Heart right ventricle (tissue), 16 donors: ENCODE measurements at regions not wholly inside any gene's neighbourhood (a gene's known extent, or its start where the extent isn't known, plus 50 kb on each side); places are given as distances from the start of the nearest gene placed in this dataset.

Experiments used
- ATAC-seq, 8 donors: fragments of 200-7000 bp; cut with Tn5 transposase; one replicate each; pipeline ENCODE4 v1.9.1; 2020; ENCODE audit warnings: mild to moderate bottlenecking in 8 of 8, moderate library complexity in 8 of 8, moderate number of reproducible peaks in 1 of 8
- DNase-seq, 2 donors: peaks; one replicate each; pipeline ENCODE4 v3.0.0-alpha.2; 2020
- H3K27ac ChIP-seq, 10 donors: fragments of 200-600 bp; sonication (generic) in 2 of 10; one replicate each; pipeline versions ENCODE4 v1.5.0 to v1.8.0; 2020 to 2022; ENCODE audit warnings: mild to moderate bottlenecking in 3 of 10
- H3K27me3 ChIP-seq, 7 donors: fragments of 200-600 bp; one replicate each; pipeline ENCODE4 v1.8.0; 2021 to 2022; ENCODE audit warnings: mild to moderate bottlenecking in 2 of 7
- H3K36me3 ChIP-seq, 9 donors: fragments of 200-600 bp; sonication (generic) in 1 of 9; one replicate each; pipeline versions ENCODE4 v1.5.0 to v1.8.0; 2020 to 2022; ENCODE audit warnings: mild to moderate bottlenecking in 2 of 9
- H3K4me1 ChIP-seq, 9 donors: fragments of 200-600 bp; sonication (generic) in 1 of 9; one replicate each; pipeline versions ENCODE4 v1.5.0 to v1.8.0; 2020 to 2022; ENCODE audit warnings: mild to moderate bottlenecking in 4 of 9
- H3K4me3 ChIP-seq, 10 donors: fragments of 200-600 bp; sonication (generic) in 2 of 10; one replicate each; pipeline versions ENCODE4 v1.5.0 to v1.8.0; 2020 to 2022; ENCODE audit warnings: mild to moderate bottlenecking in 7 of 10, moderate library complexity in 2 of 10
- H3K9me3 ChIP-seq, 11 donors: fragments of 200-600 bp in 10 of 11; sonication (generic) in 2 of 11; one replicate each; pipeline versions ENCODE4 v1.5.0 to v1.8.0; 2013 to 2022; ENCODE audit warnings: mild to moderate bottlenecking in 2 of 11, control low read depth in 1 of 11, moderate library complexity in 1 of 11
- WGBS, 2 donors: extraction: QIAGEN DNeasy Blood & Tissue Kit; methylation state at CpG; one replicate each; pipeline ENCODE4 v1.1.7; 2013; ENCODE audit warnings: inconsistent platforms in 1 of 2; 5-methylcytosine and 5-hydroxymethylcytosine counted together
- intact Hi-C, 10 donors: fragments of 100-400 bp; cut with DNase I; formaldehyde crosslinking; loops; one replicate each; pipeline versions ENCODE4 v1.11.1 to v1.14.2; 2022
- TF ChIP-seq, protein P1 (sequence below), 9 donors: fragments of 200-600 bp; sonication (generic) in 2 of 9; IDR thresholded peaks; one replicate each; pipeline versions ENCODE4 v1.5.0 to v1.8.0; 2021 to 2022; ENCODE audit warnings: antibody characterized with exemption in 9 of 9, mild to moderate bottlenecking in 5 of 9, moderate library complexity in 1 of 9
- donor health status: Arrhythmogenic right ventricular cardiomyopathy.
- donor health status: ischemic (EF 13 %, LVEDD 7.1; RV severe dilation, severe dysfunction).
- donor health status: healthy with polysubstance abuse.
- donor health status: DM: no; HTN: yes; CAD: no.
- donor health status: DM: no; HTN: no; CAD: no.
- donor health status: ischemic (EF 25% LVEDD 6.9; RV normal size, moderate dysfunction).
- donor health status: ischemic (EF 25% LVEDD 5.7; RV mildly dilated, moderate dysfunction).
- donor health status: healthy.
- donor health status: DM: yes; HTN: yes; CAD: no.
- donor health status: Ischemic cardiomyopathy.
- donor health status: ischemic (EF 35%, LVEDD 5.7; RV mildly dilated, moderate dysfunction).
- donor health status: nonischemic (EF 11% LVEDD 7.7; RV severe dilation, severe dysfunction).
- donor health status: DM: yes; HTN: yes; CAD: no.
- donor health status: PGD.
- donor health status: ischemic (EF 29% LVEDD 5.4; RV normal size, mild dysfunction).
- donor health status: nonischemic (EF 23%, LVEDD 6.1; RV moderate dilation, normal function).

DNA sequence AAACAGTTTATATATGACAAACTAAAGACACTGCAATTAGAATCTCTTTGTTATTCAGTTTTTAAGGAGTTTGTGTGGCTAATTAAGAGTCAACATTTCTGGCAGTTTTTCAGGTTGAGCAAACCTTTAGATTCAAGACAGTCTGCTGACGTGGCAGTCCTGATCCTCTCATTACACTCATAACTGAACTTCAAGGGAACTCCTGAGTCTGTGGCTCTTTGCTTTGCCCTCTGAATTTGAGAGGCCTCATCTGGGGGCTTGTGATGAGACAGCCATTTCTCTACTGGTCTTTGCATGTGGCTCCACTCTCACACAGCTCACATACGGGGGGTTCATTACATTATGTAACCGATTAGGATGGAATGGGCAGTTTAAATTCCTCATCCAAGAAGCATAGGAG, 182.9 kb upstream of the MEF2C start:
- Histone ChIP-seq H3K27ac (no peak overlapping the region), H3K9me3 (no peaks in the 10 kb centered on the region), H3K4me3 (no peak overlapping the region), H3K4me1 (peaks cover 0 to 7% (median 0%) of the 10 kb centered on the region in 9 donors), H3K36me3 (no peaks in the 10 kb centered on the region), H3K27me3 (no peaks in the 10 kb centered on the region)
- WGBS, 2 donors: 87 to 91% methylated on average over 3 of the region's 3 CpGs
- TF ChIP-seq, protein P1, sequence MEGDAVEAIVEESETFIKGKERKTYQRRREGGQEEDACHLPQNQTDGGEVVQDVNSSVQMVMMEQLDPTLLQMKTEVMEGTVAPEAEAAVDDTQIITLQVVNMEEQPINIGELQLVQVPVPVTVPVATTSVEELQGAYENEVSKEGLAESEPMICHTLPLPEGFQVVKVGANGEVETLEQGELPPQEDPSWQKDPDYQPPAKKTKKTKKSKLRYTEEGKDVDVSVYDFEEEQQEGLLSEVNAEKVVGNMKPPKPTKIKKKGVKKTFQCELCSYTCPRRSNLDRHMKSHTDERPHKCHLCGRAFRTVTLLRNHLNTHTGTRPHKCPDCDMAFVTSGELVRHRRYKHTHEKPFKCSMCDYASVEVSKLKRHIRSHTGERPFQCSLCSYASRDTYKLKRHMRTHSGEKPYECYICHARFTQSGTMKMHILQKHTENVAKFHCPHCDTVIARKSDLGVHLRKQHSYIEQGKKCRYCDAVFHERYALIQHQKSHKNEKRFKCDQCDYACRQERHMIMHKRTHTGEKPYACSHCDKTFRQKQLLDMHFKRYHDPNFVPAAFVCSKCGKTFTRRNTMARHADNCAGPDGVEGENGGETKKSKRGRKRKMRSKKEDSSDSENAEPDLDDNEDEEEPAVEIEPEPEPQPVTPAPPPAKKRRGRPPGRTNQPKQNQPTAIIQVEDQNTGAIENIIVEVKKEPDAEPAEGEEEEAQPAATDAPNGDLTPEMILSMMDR (IDR thresholded peaks at IDR 0.05): no peak
- no peak for DNase-seq
- ATAC-seq: no peak
- intact Hi-C loops: no loop called here

DNA sequence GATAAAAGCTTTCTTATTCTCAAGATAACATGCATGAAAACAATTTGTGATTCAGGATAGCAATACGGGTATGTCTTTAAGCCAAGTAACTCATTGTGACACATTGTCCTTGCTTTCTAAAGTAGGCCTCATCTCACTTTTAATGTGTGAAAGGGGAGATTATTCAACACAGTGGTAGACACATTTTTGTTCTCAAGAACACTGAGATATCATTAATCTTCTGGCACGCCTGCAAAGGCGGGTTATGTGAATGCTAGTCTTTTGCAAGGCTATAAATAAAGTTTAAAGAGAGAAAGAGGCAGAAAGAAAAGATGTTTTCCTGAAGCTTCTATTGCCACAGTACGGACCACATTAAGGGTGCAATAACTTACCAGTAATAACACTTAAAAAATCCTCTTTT, 181.8 kb upstream of the MEF2C start:
- no peaks in the 10 kb centered on the region for H3K27me3 ChIP-seq

DNA sequence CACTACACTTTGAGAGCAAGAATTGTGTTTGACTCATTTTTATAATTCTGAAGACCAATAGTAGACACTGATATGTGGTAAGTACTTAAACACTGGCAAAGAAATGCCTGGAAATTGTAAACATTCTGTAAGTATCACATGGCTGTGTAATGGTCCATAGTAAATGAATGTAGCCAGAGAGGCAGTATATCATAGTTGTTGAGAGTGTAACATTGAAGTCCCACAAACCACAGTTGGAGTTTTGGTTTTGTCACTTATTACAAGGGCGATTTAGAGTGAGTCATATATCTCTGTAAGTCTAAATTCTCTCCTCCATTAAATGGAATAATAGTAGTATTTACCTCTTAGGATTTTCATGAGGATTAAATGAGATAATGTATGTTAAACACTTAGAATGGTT, 181.1 kb upstream of the MEF2C start:
- TF ChIP-seq, protein P1 (IDR thresholded peaks at IDR 0.05): no peak
- Histone ChIP-seq H3K27me3 (no peaks in the 10 kb centered on the region), H3K4me1 (peaks cover 0 to 7% (median 0%) of the 10 kb centered on the region in 9 donors), H3K4me3 (no peak overlapping the region), H3K9me3 (no peaks in the 10 kb centered on the region), H3K27ac (no peak overlapping the region), H3K36me3 (no peaks in the 10 kb centered on the region)
- no peak for ATAC-seq
- intact Hi-C loops: no loop called here
- WGBS, 2 donors: 87 to 92% methylated on average over 1 of the region's 1 CpG
- no peak for DNase-seq

More for the DNA sequence above, 181.8 kb upstream of the MEF2C start:
- H3K36me3 ChIP-seq: no peaks in the 10 kb centered on the region
- DNase-seq (no peak), ATAC-seq (no peak)
- H3K9me3 ChIP-seq: no peaks in the 10 kb centered on the region
- peaks cover 0 to 7% (median 0%) of the 10 kb centered on the region in 9 donors for H3K4me1 ChIP-seq
- H3K27ac ChIP-seq: no peak overlapping the region
- TF ChIP-seq, protein P1 (IDR thresholded peaks at IDR 0.05): no peak
- 41 to 55% methylated on average over 4 of the region's 4 CpGs for WGBS, 2 donors
- intact Hi-C loops: no loop called here
- H3K4me3 ChIP-seq: no peak overlapping the region

DNA sequence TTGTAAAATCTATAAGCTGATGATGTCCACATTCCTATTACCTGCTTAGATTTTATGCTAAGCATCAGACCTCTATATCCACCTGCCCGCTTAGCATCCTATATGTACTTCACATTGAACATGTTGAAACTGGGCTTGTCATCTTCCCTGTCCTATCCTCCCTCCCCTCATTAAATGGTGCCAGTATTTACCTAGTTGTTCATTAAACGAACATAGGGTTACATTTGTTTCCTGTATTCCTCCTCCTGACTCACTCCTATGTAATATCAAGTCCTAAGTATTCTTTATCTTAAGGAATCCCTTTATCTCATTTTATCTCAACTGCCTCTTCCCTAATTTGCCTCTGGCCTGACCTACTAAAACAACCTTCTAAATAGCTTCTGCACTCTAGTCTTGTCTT, 177.8 kb upstream of the MEF2C start:
- 80% methylated on average over 2 of the region's 2 CpGs for WGBS, 2 donors
- Histone ChIP-seq H3K4me3 (no peak overlapping the region), H3K27me3 (no peaks in the 10 kb centered on the region), H3K9me3 (no peaks in the 10 kb centered on the region), H3K27ac (no peak overlapping the region), H3K4me1 (peaks cover 0 to 7% (median 0%) of the 10 kb centered on the region in 9 donors), H3K36me3 (no peaks in the 10 kb centered on the region)
- DNase-seq (no peak), ATAC-seq (no peak)
- TF ChIP-seq, protein P1 (IDR thresholded peaks at IDR 0.05): no peak
- intact Hi-C loops: no loop called here
